Spleen (tissue), 7 donors: ENCODE measurements at regions not wholly inside any gene's neighbourhood (a gene's known extent, or its start where the extent isn't known, plus 50 kb on each side); places are given as distances from the start of the nearest gene placed in this dataset.

Source experiments
- POLR2A ChIP-seq, 3 donors: fragments of 450-650 bp; IDR thresholded peaks; one replicate each; pipeline ENCODE4 v1.5.1; 2017; ENCODE audit warnings: antibody characterized with exemption in 3 of 3, mild to moderate bottlenecking in 1 of 3
- POLR2AphosphoS5 ChIP-seq, 3 donors: sonication (generic); formaldehyde crosslinking; IDR thresholded peaks; one replicate each; pipeline ENCODE4 v1.5.1; 2017; ENCODE audit warnings: antibody characterized with exemption in 3 of 3
- TF ChIP-seq, protein P1 (sequence below), 11 experiments: fragments of 200-600 bp in 7 of 11; fragments of 450-650 bp in 4 of 11; sonication (generic) in 4 of 11; IDR thresholded peaks in 8 of 11; conservative IDR thresholded peaks in 3 of 11; 1 replicate in 7 of 11; 2 replicates in 4 of 11; pipeline versions ENCODE4 v1.4.0 to v1.8.0; 2016 to 2021; ENCODE audit warnings: antibody characterized with exemption in 11 of 11, inconsistent platforms in 4 of 11, mild to moderate bottlenecking in 1 of 11
- donor health status: DM: no; HTN: no; CAD: no; lungs with moderate emphysema.
- donor health status: DM: no; HTN: no; CAD: no.
- donor health status: DM: no; HTN: no; CAD: no.

DNA sequence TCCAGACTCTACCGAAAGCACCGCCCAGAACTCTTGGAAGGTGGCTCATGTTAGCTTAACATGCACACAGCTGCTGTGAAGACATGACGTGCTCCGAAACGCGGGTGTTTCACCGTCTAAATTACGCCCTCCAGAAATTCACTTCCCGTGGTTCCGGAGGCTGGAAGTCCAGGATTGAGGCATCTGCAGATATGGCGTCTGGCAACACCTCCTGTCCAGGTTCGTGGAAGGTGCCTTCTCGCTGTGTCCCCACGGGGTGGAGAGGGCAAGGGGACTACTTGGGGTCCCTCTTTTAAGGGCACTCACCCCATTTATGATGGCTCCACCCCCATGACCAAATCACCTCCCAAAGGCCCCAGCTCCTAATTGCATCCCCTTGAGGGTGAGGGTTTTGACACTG lies 348.0 kb upstream of the IRX2 start:
- no peak for TF ChIP-seq POLR2A (IDR thresholded peaks at IDR 0.05)
- TF ChIP-seq, protein P1, sequence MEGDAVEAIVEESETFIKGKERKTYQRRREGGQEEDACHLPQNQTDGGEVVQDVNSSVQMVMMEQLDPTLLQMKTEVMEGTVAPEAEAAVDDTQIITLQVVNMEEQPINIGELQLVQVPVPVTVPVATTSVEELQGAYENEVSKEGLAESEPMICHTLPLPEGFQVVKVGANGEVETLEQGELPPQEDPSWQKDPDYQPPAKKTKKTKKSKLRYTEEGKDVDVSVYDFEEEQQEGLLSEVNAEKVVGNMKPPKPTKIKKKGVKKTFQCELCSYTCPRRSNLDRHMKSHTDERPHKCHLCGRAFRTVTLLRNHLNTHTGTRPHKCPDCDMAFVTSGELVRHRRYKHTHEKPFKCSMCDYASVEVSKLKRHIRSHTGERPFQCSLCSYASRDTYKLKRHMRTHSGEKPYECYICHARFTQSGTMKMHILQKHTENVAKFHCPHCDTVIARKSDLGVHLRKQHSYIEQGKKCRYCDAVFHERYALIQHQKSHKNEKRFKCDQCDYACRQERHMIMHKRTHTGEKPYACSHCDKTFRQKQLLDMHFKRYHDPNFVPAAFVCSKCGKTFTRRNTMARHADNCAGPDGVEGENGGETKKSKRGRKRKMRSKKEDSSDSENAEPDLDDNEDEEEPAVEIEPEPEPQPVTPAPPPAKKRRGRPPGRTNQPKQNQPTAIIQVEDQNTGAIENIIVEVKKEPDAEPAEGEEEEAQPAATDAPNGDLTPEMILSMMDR (IDR thresholded peaks at IDR 0.05 in 8 of 11, conservative IDR thresholded peaks at IDR 0.05 in 3 of 11) = no peak
- no peak for TF ChIP-seq POLR2AphosphoS5 (IDR thresholded peaks at IDR 0.05)
